NCI-H146 treated with DMSO at 0.1 percent for 48 hours (cell line): ENCODE measurements at regions not wholly inside any gene's neighbourhood (a gene's known extent, or its start where the extent isn't known, plus 50 kb on each side); places are given as distances from the start of the nearest gene placed in this dataset.

Source experiments
- DNase-seq: peaks from one replicate; lab custom pipeline; 2025; ENCODE audit not compliant: unreplicated experiment; lab: John Stamatoyannopoulos, UW

GRCh38 chr13:103726808-103727207 lies 660.6 kb upstream of the SLC10A2 start:
- DNase-seq, result no peak

DNA sequence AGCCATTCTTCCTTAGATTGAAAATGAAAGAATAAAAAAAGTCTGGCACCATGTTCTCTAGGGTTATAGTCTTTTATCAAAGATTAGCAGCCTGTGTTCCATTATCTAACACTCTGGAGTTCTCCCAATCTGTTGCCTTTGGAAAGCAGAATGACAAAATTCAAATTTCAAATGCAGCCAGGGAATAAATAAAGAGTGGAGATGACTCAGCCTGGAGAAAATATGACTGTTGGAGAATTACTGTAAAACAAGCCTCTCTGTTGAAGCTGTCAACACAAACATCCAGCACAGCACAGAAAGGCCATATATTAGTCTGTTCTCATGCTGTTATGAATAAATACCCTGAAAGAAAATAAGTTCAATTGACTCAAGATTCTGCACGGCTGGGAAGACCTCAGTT lies 650.5 kb upstream of the SLC10A2 start:
- no peak for DNase-seq

DNA sequence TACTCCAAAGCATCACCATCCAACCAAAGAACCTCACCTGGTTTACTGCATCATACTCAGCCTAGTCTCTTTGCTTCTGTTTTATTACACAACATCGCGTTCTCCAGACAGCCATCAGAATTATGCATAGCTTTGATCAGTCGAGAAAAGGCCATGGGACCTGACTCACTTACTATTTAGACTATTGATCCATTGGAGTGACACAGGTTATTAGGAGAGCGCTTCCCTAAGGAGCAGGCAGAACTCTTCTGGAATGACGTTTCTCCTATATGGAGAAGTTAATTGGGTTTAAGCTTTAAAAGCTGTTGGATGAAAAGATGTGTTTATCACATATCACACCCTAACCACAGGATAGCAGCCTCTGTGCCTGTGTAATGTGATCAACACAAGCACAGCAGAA lies 649.1 kb upstream of the SLC10A2 start:
- no peak for DNase-seq

GRCh38 chr13:103703246-103703645 lies 637.0 kb upstream of the SLC10A2 start:
- no peak for DNase-seq

GRCh38 chr13:103698000-103698399 lies 631.8 kb upstream of the SLC10A2 start:
- DNase-seq, result no peak

- no peak for DNase-seq
Observed at GRCh38 chr13:103695320-103695719, 629.1 kb upstream of the SLC10A2 start.

GRCh38 chr13:103694471-103694870 lies 628.3 kb upstream of the SLC10A2 start:
- no peak for DNase-seq

- DNase-seq, result peak; percentile 44
Observed at GRCh38 chr13:103694033-103694432, 627.8 kb upstream of the SLC10A2 start.

DNA sequence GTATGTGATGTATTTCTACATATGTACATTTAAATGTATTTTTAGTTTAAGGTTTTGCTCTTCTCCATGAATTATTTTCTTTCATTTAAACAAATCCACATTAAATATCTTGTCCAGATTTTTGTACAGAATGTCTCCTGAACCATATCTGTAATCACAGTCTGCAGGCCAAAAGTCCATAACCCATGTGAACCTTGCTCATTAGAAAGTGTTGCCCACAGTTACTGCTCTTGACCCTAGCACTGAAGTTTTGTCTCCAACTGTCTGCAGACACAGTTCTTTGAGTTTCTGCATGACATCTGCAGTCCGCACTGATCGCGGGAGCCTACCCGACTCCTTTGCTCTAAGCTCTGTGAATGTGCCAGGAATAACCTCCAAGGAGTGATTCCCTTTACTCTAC lies 626.2 kb upstream of the SLC10A2 start:
- no peak for DNase-seq

DNA sequence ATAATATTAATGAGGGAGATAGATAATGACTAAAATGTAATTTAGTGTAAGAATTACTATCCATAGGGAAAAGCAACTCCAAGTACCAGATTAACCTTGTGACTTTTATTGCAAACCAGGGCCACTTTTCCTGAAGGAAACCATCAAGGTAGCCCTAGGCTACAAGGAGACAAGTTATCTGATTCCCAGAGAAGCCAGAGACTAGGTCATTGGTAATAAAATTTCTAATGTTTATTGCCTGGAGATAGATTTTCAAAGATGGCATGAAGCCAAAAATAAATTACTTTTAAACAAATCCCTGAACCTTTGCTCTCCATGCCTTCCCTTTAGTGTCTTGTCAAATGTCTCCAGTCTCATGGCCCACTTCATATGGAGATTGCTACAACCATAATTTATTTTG lies 610.1 kb upstream of the SLC10A2 start:
- no peak for DNase-seq

DNA sequence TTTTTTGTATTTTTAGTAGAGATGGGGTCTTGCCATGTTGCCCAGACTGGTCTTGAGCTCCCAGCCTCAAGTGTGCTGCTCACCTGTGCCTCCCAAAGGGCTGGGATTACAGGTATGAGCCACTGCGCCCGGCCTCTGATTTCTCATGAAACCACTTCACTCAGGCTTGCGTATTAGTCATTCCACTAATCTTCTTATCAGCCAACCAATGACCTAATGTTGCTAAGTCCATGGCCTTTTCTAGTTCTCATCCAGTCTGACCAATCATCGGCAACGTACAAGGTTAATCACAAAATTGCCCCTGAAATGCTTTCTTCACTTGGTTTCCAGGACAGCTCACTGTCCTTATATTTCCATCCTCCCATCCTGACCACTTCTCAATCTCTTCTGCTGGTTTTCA lies 605.3 kb upstream of the SLC10A2 start:
- DNase-seq, result no peak

GRCh38 chr13:103663996-103664395 lies 597.8 kb upstream of the SLC10A2 start:
- no peak for DNase-seq

- DNase-seq, result no peak
Observed at GRCh38 chr13:103656311-103656710, 590.1 kb upstream of the SLC10A2 start.

DNA sequence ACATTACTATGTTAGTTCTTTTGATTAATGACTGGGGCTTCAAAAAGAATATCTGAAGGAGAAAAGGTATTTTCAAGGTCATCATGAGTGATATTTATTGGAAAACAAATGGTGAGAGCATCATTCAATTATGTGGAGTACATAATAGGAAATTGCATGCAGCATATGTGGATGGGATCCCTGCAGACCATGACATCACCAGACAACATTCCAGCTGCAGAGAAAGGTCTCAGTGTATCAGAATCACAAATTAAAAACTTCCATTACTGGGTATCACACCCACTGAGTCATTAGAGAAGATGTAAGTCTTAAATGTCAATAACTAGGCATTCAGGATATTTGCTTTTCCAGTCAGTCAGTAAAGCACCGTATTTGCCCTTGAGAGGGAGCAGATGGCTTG lies 574.4 kb upstream of the SLC10A2 start:
- DNase-seq, result peak; percentile 64

DNA sequence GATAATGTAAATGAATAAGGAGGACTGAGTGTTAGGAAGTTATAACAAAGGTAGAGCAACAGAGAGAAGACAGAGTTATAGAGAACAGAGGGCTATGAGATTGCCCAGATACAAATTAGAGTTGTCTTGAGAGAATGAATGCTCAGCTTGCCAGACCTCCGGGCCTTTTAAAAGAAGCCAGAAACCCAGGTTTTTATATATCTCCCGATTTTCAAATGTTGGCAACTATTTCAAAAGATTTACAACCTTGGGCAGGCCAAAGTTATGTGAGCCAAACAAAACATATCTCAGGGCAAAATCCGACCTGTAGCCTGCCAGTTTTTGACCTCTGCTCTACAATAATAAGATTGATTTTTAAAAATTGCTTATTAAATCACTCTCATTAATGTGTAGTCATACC lies 573.1 kb upstream of the SLC10A2 start:
- no peak for DNase-seq

DNA sequence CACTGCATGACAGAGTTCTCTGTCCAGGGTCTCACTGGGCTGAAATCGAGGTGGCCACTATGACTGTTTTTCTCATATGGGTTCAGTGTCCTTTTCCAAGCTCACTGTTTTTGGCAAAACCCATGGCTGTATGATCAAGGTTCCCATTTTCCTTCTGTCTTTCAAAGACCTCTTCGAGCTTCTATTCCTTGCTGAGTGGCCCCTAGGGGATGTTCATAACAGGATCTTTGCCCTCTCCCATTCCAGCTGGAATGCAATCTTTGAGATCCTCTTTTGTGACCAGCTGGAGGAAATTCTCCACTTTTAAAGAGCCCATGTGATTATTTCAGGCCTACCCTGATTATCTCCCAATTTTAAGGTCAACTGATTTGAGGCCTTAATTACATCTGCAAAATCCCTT lies 572.5 kb upstream of the SLC10A2 start:
- no peak for DNase-seq

DNA sequence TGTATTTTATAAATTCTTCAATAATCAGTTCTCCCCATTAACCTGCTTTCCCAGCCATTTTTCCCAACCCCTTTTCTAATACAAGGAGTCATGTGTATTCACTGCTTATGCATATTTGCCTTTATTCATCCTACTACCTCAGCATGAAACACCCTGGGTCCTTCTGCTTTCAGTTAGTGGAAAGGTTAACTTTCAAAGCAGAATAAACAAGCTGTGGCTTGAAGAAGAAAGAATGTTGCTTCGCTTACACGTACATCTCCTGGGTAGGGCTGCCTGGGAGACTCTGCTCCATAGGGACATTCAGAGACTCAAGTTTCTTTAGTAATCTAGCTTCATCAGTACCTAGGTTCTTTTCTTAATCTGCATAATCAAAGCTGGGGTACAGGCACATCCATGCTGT lies 567.8 kb upstream of the SLC10A2 start:
- DNase-seq, result no peak

- DNase-seq, result peak; percentile 66
Observed at GRCh38 chr13:103625194-103625593, 559.0 kb upstream of the SLC10A2 start.

- no peak for DNase-seq
Observed at GRCh38 chr13:103618151-103618550, 551.9 kb upstream of the SLC10A2 start.

- DNase-seq, result peak; percentile 80
Observed at GRCh38 chr13:103615771-103616170, 549.6 kb upstream of the SLC10A2 start.

DNA sequence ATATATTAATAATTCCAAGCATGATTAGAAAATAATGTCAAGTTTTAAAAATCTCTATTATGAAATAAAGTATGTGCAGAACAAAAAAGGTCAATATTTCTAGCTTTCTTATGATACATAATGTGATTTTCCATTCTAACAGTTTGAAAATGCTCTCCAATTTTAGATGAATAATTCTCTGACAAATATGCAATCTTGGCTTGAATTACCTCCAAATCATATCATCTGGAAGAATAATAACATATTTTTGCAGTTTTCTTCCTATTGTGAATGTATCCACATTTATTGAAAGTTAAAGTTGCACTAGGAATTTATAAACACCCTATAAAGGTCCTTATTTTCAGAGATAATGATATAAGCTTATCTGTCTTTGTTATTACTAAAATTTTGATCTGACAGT lies 548.5 kb upstream of the SLC10A2 start:
- no peak for DNase-seq

DNA sequence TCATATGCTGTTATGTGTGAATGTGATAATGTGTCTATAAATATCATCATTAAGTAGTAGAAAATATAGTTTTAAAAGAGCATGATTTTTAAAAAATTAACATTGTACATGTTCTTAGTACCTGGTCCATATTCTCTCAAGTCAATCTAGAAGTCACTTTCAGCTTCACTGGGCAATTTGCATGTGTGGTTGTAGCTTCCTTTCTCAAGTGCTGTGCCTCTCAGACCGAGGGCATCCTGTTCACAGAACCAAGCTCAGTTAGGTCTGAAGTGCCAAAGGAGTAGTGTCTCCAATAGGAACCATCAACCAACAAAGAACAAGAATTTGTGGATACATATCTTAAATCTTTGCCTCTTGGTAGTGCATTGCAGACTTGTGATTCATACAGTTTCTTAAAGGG lies 541.8 kb upstream of the SLC10A2 start:
- DNase-seq, result no peak

DNA sequence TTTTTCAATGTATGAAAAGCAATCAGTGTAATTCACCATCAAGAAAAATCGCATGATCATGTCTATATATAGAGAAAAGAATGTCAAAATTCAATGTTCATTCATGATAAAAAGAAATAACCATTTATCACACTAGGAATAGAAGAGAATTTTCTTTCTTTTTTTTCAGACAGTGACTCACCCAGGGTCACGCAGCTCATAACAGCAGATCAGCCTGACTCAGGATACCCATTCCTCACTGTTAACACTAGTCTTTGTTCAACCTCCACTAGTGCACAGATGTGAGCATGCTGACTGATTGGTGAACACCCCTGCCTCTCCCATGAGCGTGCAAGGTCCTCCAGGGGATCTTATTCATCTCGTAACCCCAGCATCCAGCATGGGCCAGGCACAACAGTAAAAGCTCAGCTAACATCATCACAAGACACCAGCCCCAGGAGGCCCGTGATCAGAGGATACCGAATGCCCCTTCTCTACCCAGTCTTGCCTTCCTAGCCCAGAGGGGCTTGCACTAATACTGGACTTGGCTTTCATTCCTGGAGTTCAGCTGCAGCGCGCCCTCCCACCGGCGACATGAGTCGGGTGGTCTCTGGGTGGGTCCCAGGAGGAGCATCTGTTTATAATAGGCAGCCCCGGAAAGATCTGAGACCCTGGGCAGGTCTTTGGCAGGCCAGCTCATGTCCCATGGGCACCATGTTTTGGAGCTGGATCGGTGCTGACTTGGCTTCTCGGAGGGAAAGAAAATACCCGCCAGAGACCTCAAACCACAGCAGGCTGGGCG lies 539.5 kb upstream of the SLC10A2 start:
- DNase-seq, result no peak
